ENCODE measurements at regions not wholly inside any gene's neighbourhood (a gene's known extent, or its start where the extent isn't known, plus 50 kb on each side); places are given as distances from the start of the nearest gene placed in this dataset.

DNA sequence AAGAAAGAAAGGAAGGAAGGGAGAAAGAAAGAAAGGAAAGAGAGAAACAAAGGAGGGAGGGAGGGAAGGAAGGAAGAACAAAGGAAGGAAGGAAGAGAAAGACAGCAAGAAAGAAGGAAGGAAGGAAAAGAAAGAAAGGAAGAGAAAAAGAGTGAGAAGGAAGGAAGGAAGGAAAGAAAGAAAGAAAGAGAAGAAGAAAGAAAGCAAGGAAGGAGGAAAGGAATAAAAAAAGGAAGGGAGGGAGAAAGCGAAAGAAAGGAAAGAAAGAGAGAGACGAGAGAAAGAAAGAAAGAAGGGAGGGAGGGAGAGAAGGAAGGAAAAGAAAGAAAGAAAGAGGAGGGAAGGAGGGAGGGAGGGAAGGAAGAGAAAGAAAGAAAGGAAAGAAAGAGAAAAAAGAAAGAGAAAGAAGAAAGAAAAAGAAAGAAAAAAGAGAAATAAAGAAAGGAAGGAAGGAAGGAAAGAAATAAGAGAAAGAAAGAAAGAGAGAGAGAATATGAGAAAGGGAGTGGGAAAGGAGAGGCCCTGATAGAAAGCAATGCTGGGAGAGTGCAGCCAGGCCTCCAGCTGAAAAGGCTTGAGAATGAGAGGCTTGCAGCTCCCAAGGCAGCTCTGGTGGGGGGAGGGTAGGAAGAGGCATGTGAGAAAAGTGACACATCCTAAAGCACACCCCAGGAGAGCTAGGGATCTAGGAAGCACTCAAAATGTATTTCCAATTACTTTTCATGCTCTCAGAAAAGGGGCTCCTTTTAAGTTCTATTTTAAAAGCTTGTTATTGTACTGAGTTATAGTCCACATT, 134.0 kb upstream of the ZIC3 start:
- TF ChIP-seq FOXM1 (IDR thresholded peaks at IDR 0.05; ENCODE audit: borderline replicate concordance, low read depth) (no peak), YY1 (IDR thresholded peaks at IDR 0.05; ENCODE audit: low read depth) (no peak), CEBPB (IDR thresholded peaks at IDR 0.05) (no peak), RAD21 (IDR thresholded peaks at IDR 0.05; ENCODE audit: low read depth) (no peak)

GRCh38 chrX:137430984-137431475, 134.9 kb upstream of the ZIC3 start:
- TF ChIP-seq CEBPB (IDR thresholded peaks at IDR 0.05) (no peak), CREB1 (IDR thresholded peaks at IDR 0.05; ENCODE audit: low read depth) (no peak), TAF1 (IDR thresholded peaks at IDR 0.05; ENCODE audit: low read depth) (no peak), EGR1 (IDR thresholded peaks at IDR 0.05) (no peak), YY1 (IDR thresholded peaks at IDR 0.05; ENCODE audit: low read depth) (no peak), TEAD4 (IDR thresholded peaks at IDR 0.05) (no peak), TCF12 (IDR thresholded peaks at IDR 0.05; ENCODE audit: low read depth) (no peak), EP300 (IDR thresholded peaks at IDR 0.05; ENCODE audit: borderline replicate concordance) (no peak), RAD21 (IDR thresholded peaks at IDR 0.05; ENCODE audit: low read depth) (no peak), ZBTB7A (IDR thresholded peaks at IDR 0.05; ENCODE audit: low read depth) (no peak)
- TF ChIP-seq, protein P1, sequence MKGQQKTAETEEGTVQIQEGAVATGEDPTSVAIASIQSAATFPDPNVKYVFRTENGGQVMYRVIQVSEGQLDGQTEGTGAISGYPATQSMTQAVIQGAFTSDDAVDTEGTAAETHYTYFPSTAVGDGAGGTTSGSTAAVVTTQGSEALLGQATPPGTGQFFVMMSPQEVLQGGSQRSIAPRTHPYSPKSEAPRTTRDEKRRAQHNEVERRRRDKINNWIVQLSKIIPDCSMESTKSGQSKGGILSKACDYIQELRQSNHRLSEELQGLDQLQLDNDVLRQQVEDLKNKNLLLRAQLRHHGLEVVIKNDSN (IDR thresholded peaks at IDR 0.05), result no peak

DNA sequence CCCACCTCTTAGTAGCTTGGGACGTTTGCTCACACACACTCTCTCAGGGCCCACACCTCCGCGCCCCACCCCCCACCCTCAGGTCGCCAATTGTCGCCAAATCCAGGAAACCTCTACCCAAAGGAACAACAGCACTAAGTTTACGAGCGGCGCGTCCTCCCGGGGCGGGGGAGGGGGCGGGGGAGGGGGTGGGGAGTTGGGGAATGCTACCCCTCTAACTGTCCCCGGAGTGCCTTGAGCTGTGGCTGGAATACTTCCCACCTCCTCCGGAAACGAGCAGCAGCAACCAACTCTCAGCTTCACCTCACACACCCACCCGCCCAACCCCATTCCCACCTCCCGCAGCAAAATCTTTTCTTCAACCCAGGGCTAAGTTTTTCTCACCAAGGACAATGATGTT, 135.6 kb upstream of the ZIC3 start:
- TF ChIP-seq YY1 (IDR thresholded peaks at IDR 0.05; ENCODE audit: low read depth) (no peak), RAD21 (IDR thresholded peaks at IDR 0.05; ENCODE audit: low read depth) (no peak), CEBPB (IDR thresholded peaks at IDR 0.05) (no peak), TCF12 (IDR thresholded peaks at IDR 0.05; ENCODE audit: low read depth) (no peak), ZBTB7A (IDR thresholded peaks at IDR 0.05; ENCODE audit: low read depth) (no peak), TAF1 (IDR thresholded peaks at IDR 0.05; ENCODE audit: low read depth) (no peak), CREB1 (IDR thresholded peaks at IDR 0.05; ENCODE audit: low read depth) (no peak), EGR1 (IDR thresholded peaks at IDR 0.05) (no peak), FOXM1 (IDR thresholded peaks at IDR 0.05; ENCODE audit: borderline replicate concordance, low read depth) (no peak), EP300 (IDR thresholded peaks at IDR 0.05; ENCODE audit: borderline replicate concordance) (no peak), MAX (IDR thresholded peaks at IDR 0.05) (no peak), NFIC (IDR thresholded peaks at IDR 0.05) (no peak), TEAD4 (IDR thresholded peaks at IDR 0.05) (no peak)
- TF ChIP-seq, protein P2, sequence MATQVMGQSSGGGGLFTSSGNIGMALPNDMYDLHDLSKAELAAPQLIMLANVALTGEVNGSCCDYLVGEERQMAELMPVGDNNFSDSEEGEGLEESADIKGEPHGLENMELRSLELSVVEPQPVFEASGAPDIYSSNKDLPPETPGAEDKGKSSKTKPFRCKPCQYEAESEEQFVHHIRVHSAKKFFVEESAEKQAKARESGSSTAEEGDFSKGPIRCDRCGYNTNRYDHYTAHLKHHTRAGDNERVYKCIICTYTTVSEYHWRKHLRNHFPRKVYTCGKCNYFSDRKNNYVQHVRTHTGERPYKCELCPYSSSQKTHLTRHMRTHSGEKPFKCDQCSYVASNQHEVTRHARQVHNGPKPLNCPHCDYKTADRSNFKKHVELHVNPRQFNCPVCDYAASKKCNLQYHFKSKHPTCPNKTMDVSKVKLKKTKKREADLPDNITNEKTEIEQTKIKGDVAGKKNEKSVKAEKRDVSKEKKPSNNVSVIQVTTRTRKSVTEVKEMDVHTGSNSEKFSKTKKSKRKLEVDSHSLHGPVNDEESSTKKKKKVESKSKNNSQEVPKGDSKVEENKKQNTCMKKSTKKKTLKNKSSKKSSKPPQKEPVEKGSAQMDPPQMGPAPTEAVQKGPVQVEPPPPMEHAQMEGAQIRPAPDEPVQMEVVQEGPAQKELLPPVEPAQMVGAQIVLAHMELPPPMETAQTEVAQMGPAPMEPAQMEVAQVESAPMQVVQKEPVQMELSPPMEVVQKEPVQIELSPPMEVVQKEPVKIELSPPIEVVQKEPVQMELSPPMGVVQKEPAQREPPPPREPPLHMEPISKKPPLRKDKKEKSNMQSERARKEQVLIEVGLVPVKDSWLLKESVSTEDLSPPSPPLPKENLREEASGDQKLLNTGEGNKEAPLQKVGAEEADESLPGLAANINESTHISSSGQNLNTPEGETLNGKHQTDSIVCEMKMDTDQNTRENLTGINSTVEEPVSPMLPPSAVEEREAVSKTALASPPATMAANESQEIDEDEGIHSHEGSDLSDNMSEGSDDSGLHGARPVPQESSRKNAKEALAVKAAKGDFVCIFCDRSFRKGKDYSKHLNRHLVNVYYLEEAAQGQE (IDR thresholded peaks at IDR 0.05; ENCODE audit: low read depth), result no peak
- TF ChIP-seq, protein P1 (IDR thresholded peaks at IDR 0.05), result no peak

DNA sequence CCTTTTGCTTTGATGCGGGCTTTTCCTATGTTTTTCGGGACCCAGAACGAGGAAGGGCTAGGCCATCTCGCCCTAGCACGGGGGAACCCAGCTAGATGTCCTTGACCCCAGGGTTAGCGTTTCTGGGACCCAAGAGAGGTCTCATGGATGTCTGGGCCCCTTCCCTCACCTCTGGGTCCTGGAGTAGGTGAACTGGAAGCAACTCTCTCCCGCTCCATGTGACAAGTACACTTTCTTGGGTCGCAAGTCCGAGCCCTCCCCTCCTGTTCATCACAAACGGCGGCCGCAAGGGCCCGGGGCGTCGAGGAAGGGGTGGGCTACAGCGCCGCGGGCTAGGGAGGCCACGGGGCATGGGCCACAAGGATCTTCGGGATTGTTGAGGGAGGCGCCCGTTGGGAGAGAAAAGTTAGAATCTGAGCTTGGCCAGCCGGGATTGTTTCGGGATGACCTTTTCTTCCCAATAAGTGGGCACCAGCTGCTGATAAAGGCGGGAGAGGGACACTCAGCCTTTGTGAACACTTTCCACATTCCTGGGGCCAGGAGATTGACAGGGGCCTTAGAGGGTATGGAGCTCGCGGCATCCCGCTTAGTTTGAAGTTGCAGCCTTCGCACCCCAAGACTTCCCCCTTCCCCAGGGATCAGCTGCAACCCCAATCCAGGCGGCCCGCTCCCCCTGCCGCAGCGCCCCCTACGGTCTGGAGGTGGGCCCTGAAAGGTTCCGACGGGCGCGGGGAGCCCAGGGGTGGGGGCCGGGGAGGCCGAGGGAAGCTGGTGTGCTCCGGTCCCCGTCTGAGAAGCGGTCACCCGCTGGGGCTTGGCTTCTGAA, 136.9 kb upstream of the ZIC3 start:
- TF ChIP-seq CEBPB (IDR thresholded peaks at IDR 0.05) (no peak), NFIC (IDR thresholded peaks at IDR 0.05) (no peak), TCF12 (IDR thresholded peaks at IDR 0.05; ENCODE audit: low read depth) (no peak), CREB1 (IDR thresholded peaks at IDR 0.05; ENCODE audit: low read depth) (no peak), TAF1 (IDR thresholded peaks at IDR 0.05; ENCODE audit: low read depth) (no peak), YY1 (IDR thresholded peaks at IDR 0.05; ENCODE audit: low read depth) (no peak), EP300 (IDR thresholded peaks at IDR 0.05; ENCODE audit: borderline replicate concordance) (no peak), EGR1 (IDR thresholded peaks at IDR 0.05) (no peak), ZBTB7A (IDR thresholded peaks at IDR 0.05; ENCODE audit: low read depth) (no peak)
- TF ChIP-seq, protein P2 (IDR thresholded peaks at IDR 0.05; ENCODE audit: low read depth), result no peak

DNA sequence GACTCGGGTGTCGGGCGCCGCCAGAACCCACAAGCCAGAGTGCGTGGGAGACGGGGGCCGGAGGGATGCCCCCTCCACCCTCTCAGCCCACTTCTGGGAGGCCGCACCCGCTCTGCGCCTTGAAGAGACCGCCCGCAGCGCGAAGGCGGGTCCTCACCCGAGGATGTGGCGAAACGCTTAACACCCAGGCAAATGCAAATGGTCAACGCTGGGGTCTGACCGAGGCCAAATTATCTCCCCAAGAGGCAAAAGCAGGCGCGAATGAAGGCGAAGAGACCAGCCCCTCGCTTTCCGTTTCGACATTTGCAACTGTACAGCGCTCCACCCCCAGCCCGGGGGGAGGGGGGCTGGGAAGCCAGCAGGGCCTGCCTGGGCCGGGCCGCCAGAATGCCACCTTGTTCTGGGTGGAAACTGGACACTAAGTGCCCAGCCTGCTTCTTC, 137.7 kb upstream of the ZIC3 start:
- TF ChIP-seq, protein P1 (IDR thresholded peaks at IDR 0.05), result no peak
- TF ChIP-seq, protein P2 (IDR thresholded peaks at IDR 0.05; ENCODE audit: low read depth), result no peak
- no peak for TF ChIP-seq EGR1 (IDR thresholded peaks at IDR 0.05)
